GM23248 (cell line): ENCODE measurements at regions not wholly inside any gene's neighbourhood (a gene's known extent, or its start where the extent isn't known, plus 50 kb on each side); places are given as distances from the start of the nearest gene placed in this dataset.

Source experiments
- DNase-seq: peaks from one replicate; pipeline ENCODE4 v3.0.0-alpha.2; 2015
- H2AFZ ChIP-seq: fragments of 200-600 bp; sonication (generic); 2 replicates; pipeline ENCODE4 v1.6.1; 2016; ENCODE audit warnings: antibody characterized with exemption
- H3F3A ChIP-seq: fragments of 200-600 bp; sonication (generic); 2 replicates; pipeline ENCODE4 v1.6.1; 2016; ENCODE audit warnings: mild to moderate bottlenecking, antibody characterized with exemption, mixed run types; ENCODE audit not compliant: insufficient read depth
- H3K27ac ChIP-seq: fragments of 200-600 bp; sonication (generic); 2 replicates; pipeline ENCODE4 v1.5.1; 2016; ENCODE audit warnings: mild to moderate bottlenecking
- H3K27me3 ChIP-seq: fragments of 200-600 bp; sonication (generic); replicated peaks from 2 replicates; pipeline ENCODE4 v1.6.1; 2016; ENCODE audit warnings: mild to moderate bottlenecking; ENCODE audit not compliant: insufficient read depth
- H3K36me3 ChIP-seq: fragments of 200-600 bp; sonication (generic); 2 replicates; pipeline ENCODE4 v1.6.1; 2016; ENCODE audit warnings: low read depth, mild to moderate bottlenecking
- H3K4me1 ChIP-seq: fragments of 200-600 bp; sonication (generic); 2 replicates; pipeline ENCODE4 v1.6.1; 2016; ENCODE audit warnings: mild to moderate bottlenecking; ENCODE audit not compliant: insufficient read depth
- H3K4me2 ChIP-seq: fragments of 200-600 bp; sonication (generic); one replicate; pipeline ENCODE4 v1.6.1; 2016; ENCODE audit warnings: mild to moderate bottlenecking; ENCODE audit not compliant: unreplicated experiment
- H3K4me3 ChIP-seq: fragments of 200-600 bp; sonication (generic); 2 replicates; pipeline ENCODE4 v1.5.1; 2016; ENCODE audit warnings: mild to moderate bottlenecking
- H3K79me2 ChIP-seq: fragments of 200-600 bp; sonication (generic); 2 replicates; pipeline ENCODE4 v1.6.1; 2016; ENCODE audit warnings: mild to moderate bottlenecking; ENCODE audit not compliant: insufficient read depth
- H3K9ac ChIP-seq: fragments of 200-600 bp; sonication (generic); 2 replicates; pipeline ENCODE4 v1.6.1; 2016; ENCODE audit warnings: mild to moderate bottlenecking
- H3K9me2 ChIP-seq: fragments of 200-600 bp; sonication (generic); 2 replicates; pipeline ENCODE4 v1.6.1; 2016; ENCODE audit warnings: mixed run types, mild to moderate bottlenecking, moderate library complexity; ENCODE audit not compliant: insufficient read depth
- H3K9me3 ChIP-seq: fragments of 200-600 bp; sonication (generic); one replicate; pipeline ENCODE4 v1.6.1; 2017; ENCODE audit warnings: low read depth
- H4K20me1 ChIP-seq: fragments of 200-600 bp; sonication (generic); 2 replicates; pipeline ENCODE4 v1.6.0; 2016; ENCODE audit not compliant: insufficient read depth
- EZH2 ChIP-seq: fragments of 200-600 bp; sonication (generic); IDR thresholded peaks from 2 replicates; pipeline ENCODE4 v1.6.1; 2018; ENCODE audit warnings: antibody characterized with exemption, mild to moderate bottlenecking; ENCODE audit not compliant: insufficient read depth, poor library complexity, severe bottlenecking
- EZH2phosphoT487 ChIP-seq: fragments of 200-600 bp; sonication (generic); IDR thresholded peaks from 2 replicates; pipeline ENCODE4 v1.6.1; 2018; ENCODE audit warnings: antibody characterized with exemption, moderate library complexity, mild to moderate bottlenecking, low read depth; ENCODE audit not compliant: insufficient read depth
- WGBS, 2 experiments: methylation state at CpG; one replicate each; pipeline ENCODE4 v1.1.6; 2015 to 2017; ENCODE audit warnings: low lambda C conversion rate in 2 of 2, low coverage in 1 of 2; ENCODE audit errors: missing lambda C conversion rate in 2 of 2; 5-methylcytosine and 5-hydroxymethylcytosine counted together
- in situ Hi-C: fragments of 300-500 bp; cut with MboI; formaldehyde crosslinking; loops from 2 replicates; pipeline ENCODE4 v1.15.0; 2020

DNA sequence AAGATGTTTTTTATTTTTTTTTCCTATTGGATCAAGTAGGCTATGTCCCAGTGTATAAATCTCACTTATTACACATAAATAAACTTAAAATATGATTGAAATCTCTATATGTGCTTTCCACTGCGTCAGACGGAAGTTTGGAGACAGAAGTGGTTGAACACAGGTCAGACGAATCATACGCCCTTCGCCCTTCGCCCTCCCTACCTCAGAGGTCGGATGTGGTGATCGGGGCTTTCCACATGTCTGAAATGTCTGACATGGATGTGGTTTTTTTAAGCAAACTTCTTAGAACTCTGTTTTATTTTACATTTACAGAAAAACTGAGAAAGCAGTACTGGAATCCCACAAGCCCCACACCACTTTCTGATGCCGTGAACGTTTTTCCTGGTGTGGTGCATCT lies 344.4 kb downstream of the THBS2 start:
- peak overlapping the region; percentile 96 for H3K27ac ChIP-seq
- TF ChIP-seq EZH2phosphoT487 (no peak), EZH2 (no peak)

DNA sequence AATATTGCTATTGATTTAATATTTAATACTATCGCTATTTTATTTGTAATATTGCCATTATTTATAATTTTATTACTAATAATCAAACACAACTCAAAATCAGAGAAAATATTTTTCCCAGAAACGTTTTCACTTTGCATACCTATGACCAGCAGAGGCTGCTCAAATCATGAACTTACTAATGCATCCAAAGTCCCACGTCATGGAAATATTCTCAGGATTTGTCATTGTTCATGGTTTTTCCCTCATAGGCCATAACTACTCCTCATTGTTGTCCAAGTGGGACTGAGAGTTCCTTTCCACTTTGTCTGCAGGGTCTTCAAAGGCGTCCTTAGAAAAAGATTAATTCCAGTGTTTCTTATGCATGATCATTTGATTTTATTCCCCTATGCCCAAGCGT lies 344.8 kb downstream of the THBS2 start:
- TF ChIP-seq EZH2phosphoT487 (no peak), EZH2 (no peak)
- H3K4me2 ChIP-seq = no peak overlapping the region
- peaks cover 17% of the 10 kb centered on the region for H3K4me1 ChIP-seq
- no peak overlapping the region for H3K4me3 ChIP-seq
- H3K27ac ChIP-seq = peak overlapping the region; percentile 96
- 29 to 32% methylated on average over 5 of the region's 5 CpGs for WGBS, 2 experiments
- H3K9ac ChIP-seq = peak overlapping the region; percentile 79
- H2AFZ ChIP-seq = 0 out of 2 replicates have a peak overlapping the region, but pooled peaks have one; percentile 24
- H4K20me1 ChIP-seq = no peaks in the 10 kb centered on the region
- no peaks in the 10 kb centered on the region for H3K9me3 ChIP-seq
- no peaks in the 10 kb centered on the region for H3K36me3 ChIP-seq
- no peaks in the 10 kb centered on the region for H3K27me3 ChIP-seq
- DNase-seq = peak; percentile 94
- no peaks in the 10 kb centered on the region for H3K9me2 ChIP-seq
- in situ Hi-C loops = loop anchor here (25.0 kb wide), 1 partner anchor 728 kb away; no protein-coding TSS in a partner anchor
- H3K79me2 ChIP-seq = no peaks in the 10 kb centered on the region
- H3F3A ChIP-seq = peaks cover 9% of the 10 kb centered on the region; the same call in 1 of the 2 replicates

More for the DNA sequence above, 344.4 kb downstream of the THBS2 start:
- H3K27me3 ChIP-seq = no peaks in the 10 kb centered on the region
- H3K36me3 ChIP-seq = no peaks in the 10 kb centered on the region
- H3K9ac ChIP-seq = peak overlapping the region; percentile 29; the same call in 1 of the 2 replicates
- H3F3A ChIP-seq = peaks cover 9% of the 10 kb centered on the region; the same call in 1 of the 2 replicates
- no peak overlapping the region for H3K4me3 ChIP-seq
- no peaks in the 10 kb centered on the region for H3K9me3 ChIP-seq
- H3K4me1 ChIP-seq = peaks cover 17% of the 10 kb centered on the region
- H2AFZ ChIP-seq = 0 out of 2 replicates have a peak overlapping the region, but pooled peaks have one; percentile 24
- DNase-seq = no peak
- no peak overlapping the region for H3K4me2 ChIP-seq
- 89 to 91% methylated on average over 10 of the region's 10 CpGs for WGBS, 2 experiments
- H3K79me2 ChIP-seq = no peaks in the 10 kb centered on the region
- in situ Hi-C loops = loop anchor here (25.0 kb wide), 1 partner anchor 728 kb away; no protein-coding TSS in a partner anchor
- H3K9me2 ChIP-seq = no peaks in the 10 kb centered on the region
- H4K20me1 ChIP-seq = no peaks in the 10 kb centered on the region

DNA sequence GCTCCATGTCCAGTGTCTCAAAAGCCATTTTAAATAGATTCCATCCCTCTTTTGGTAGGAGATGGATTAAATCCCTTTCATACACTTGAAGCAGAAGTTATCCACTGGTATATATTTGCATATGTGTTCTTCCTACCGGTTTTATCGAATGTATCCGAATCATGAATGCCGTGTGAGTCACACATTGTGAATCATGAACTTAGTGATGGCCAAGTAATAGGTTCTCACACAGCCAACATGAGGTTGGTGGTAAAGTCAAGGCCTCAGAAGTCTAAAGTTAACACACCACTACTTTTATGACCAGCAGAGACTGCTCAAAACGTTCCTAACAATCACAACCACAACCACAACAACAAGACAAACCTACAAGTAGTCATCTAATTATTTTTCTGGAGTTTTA lies 345.5 kb downstream of the THBS2 start:
- Histone ChIP-seq H3K27me3 (no peaks in the 10 kb centered on the region), H4K20me1 (no peaks in the 10 kb centered on the region), H3K27ac (peak overlapping the region; percentile 96), H3K9ac (peak overlapping the region; percentile 79), H3K36me3 (no peaks in the 10 kb centered on the region), H3K9me2 (no peaks in the 10 kb centered on the region), H3K4me3 (no peak overlapping the region), H3K9me3 (no peaks in the 10 kb centered on the region), H2AFZ (peak overlapping the region; percentile 52), H3K4me1 (peaks cover 17% of the 10 kb centered on the region), H3K4me2 (peak overlapping the region; percentile 5), H3K79me2 (no peaks in the 10 kb centered on the region), H3F3A (peaks cover 9% of the 10 kb centered on the region; the same call in 1 of the 2 replicates)
- 2% methylated on average over 5 of the region's 5 CpGs for WGBS, 2 experiments
- DNase-seq = peak; percentile 93
- in situ Hi-C loops = loop anchor here (25.0 kb wide), 1 partner anchor 729 kb away; no protein-coding TSS in a partner anchor
- TF ChIP-seq EZH2 (no peak), EZH2phosphoT487 (no peak)

DNA sequence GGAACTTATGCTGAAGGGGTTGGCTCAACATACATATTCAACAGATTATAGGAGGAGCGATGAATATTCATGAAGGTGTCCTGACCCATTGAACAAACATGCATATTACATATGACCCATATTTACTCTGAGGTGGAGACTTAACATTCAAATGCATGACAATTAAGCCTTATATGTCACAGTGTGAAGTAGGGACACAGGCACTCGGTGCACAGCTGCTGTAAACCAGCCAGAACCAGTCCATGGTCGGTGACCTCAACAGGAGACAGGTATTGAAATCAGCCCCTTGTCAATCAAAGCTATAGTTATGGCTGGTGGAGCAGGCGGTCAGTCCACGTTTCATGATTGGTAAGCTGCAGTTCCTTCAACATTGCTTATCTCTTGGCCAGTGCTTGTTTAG lies 347.3 kb downstream of the THBS2 start:
- Histone ChIP-seq H3K4me2 (no peak overlapping the region), H3K79me2 (no peaks in the 10 kb centered on the region), H3K9ac (no peak overlapping the region), H4K20me1 (no peaks in the 10 kb centered on the region), H3K9me2 (no peaks in the 10 kb centered on the region), H2AFZ (no peak overlapping the region), H3K27ac (no peak overlapping the region), H3K36me3 (no peaks in the 10 kb centered on the region), H3K27me3 (no peaks in the 10 kb centered on the region), H3F3A (peaks cover 9% of the 10 kb centered on the region; the same call in 1 of the 2 replicates), H3K4me1 (peaks cover 17% of the 10 kb centered on the region), H3K4me3 (no peak overlapping the region), H3K9me3 (no peaks in the 10 kb centered on the region)
- in situ Hi-C loops = loop anchor here (25.0 kb wide), 1 partner anchor 731 kb away; no protein-coding TSS in a partner anchor
- DNase-seq = no peak
- 77 to 81% methylated on average over 5 of the region's 5 CpGs for WGBS, 2 experiments
- TF ChIP-seq EZH2phosphoT487 (no peak), EZH2 (no peak)
